Loucy (cell line): ENCODE measurements at regions not wholly inside any gene's neighbourhood (a gene's known extent, or its start where the extent isn't known, plus 50 kb on each side); places are given as distances from the start of the nearest gene placed in this dataset.

ENCODE experiments used
- H2AFZ ChIP-seq: fragments of 200-600 bp; sonication (generic); 2 replicates; pipeline ENCODE4 v1.6.0; 2016; ENCODE audit warnings: antibody characterized with exemption, mild to moderate bottlenecking, low read length, moderate library complexity
- H3F3A ChIP-seq: fragments of 200-600 bp; 2 replicates; pipeline ENCODE4 v1.6.0; 2016; ENCODE audit warnings: antibody characterized with exemption, low read depth, mild to moderate bottlenecking
- H3K27me3 ChIP-seq: fragments of 200-600 bp; sonication (generic); 2 replicates; pipeline ENCODE4 v1.6.1; 2014; ENCODE audit warnings: low read length, mild to moderate bottlenecking; ENCODE audit not compliant: insufficient read depth, poor library complexity, severe bottlenecking
- H3K36me3 ChIP-seq: fragments of 200-600 bp; sonication (generic); 2 replicates; pipeline ENCODE4 v1.6.1; 2016; ENCODE audit warnings: low read length; ENCODE audit not compliant: insufficient read depth
- H3K4me1 ChIP-seq: fragments of 200-600 bp; sonication (generic); 2 replicates; pipeline ENCODE4 v1.5.1; 2014; ENCODE audit warnings: low read length, mild to moderate bottlenecking; ENCODE audit not compliant: insufficient read depth, poor library complexity, severe bottlenecking
- H3K4me2 ChIP-seq: fragments of 200-600 bp; sonication (generic); 2 replicates; pipeline ENCODE4 v1.6.0; 2014; ENCODE audit warnings: antibody characterized with exemption, low read length, low read depth, mild to moderate bottlenecking; ENCODE audit not compliant: poor library complexity, severe bottlenecking
- H3K4me3 ChIP-seq: fragments of 200-600 bp; sonication (generic); 2 replicates; pipeline ENCODE4 v1.5.1; 2014; ENCODE audit warnings: low read length, mild to moderate bottlenecking, mixed read lengths; ENCODE audit not compliant: poor library complexity, severe bottlenecking
- H3K79me2 ChIP-seq: fragments of 200-600 bp; sonication (generic); 2 replicates; pipeline ENCODE4 v1.6.1; 2014; ENCODE audit warnings: low read length; ENCODE audit not compliant: insufficient read depth
- H3K9ac ChIP-seq: fragments of 200-600 bp; sonication (generic); 2 replicates; pipeline ENCODE4 v1.6.0; 2014; ENCODE audit warnings: mild to moderate bottlenecking, low read depth, low read length, moderate library complexity; ENCODE audit not compliant: poor library complexity, severe bottlenecking
- H3K9me2 ChIP-seq: fragments of 200-600 bp; sonication (generic); replicated peaks from 2 replicates; pipeline ENCODE4 v1.6.1; 2016; ENCODE audit warnings: low read depth, low read length, mixed read lengths
- H3K9me3 ChIP-seq: fragments of 200-600 bp; sonication (generic); 2 replicates; pipeline ENCODE4 v1.6.1; 2014; ENCODE audit warnings: mild to moderate bottlenecking, antibody characterized with exemption, low read length, low read depth; ENCODE audit not compliant: insufficient read depth
- H4K20me1 ChIP-seq: fragments of 200-600 bp; sonication (generic); 2 replicates; pipeline ENCODE4 v1.6.0; 2014; ENCODE audit warnings: antibody characterized with exemption, low read length, mild to moderate bottlenecking; ENCODE audit not compliant: insufficient read depth, poor library complexity, severe bottlenecking
- CTCF ChIP-seq: fragments of 200-600 bp; sonication (generic); conservative IDR thresholded peaks from 2 replicates; pipeline ENCODE4 v1.5.1; 2014; ENCODE audit warnings: mild to moderate bottlenecking, antibody characterized with exemption, low read length
- EZH2phosphoT487 ChIP-seq: fragments of 200-600 bp; IDR thresholded peaks from 2 replicates; pipeline ENCODE4 v1.6.1; 2018; ENCODE audit warnings: antibody characterized with exemption, mild to moderate bottlenecking, moderate library complexity, borderline replicate concordance

DNA sequence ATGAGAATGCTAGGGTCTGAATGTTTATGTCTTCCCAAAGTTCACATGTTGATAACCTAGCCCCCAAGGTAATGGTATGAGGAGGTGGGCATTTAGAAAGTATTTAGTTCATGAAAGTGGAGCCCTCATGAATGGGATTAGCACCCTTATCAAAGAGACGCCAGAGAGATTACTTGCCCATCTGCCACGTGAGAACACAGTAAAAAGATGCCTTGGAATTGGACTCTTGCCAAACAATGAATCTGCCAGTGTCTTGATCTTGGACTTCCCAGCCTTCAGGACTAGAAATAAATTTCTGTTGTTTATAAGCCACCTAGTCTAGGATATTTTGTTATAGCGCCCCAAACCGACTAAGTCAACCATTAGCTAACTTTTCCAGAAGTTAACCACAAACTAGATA lies 92.0 kb upstream of the SLC38A4 start:
- Histone ChIP-seq H3K4me1 (no peaks in the 10 kb centered on the region), H3F3A (no peaks in the 10 kb centered on the region), H3K9me3 (no peaks in the 10 kb centered on the region), H3K9ac (no peak overlapping the region), H4K20me1 (no peaks in the 10 kb centered on the region), H3K79me2 (no peaks in the 10 kb centered on the region), H3K4me3 (no peak overlapping the region), H3K4me2 (no peak overlapping the region), H3K36me3 (no peaks in the 10 kb centered on the region), H3K27me3 (no peaks in the 10 kb centered on the region), H3K9me2 (no peaks in the 10 kb centered on the region), H2AFZ (no peak overlapping the region)
- TF ChIP-seq CTCF (no peak), EZH2phosphoT487 (no peak)

DNA sequence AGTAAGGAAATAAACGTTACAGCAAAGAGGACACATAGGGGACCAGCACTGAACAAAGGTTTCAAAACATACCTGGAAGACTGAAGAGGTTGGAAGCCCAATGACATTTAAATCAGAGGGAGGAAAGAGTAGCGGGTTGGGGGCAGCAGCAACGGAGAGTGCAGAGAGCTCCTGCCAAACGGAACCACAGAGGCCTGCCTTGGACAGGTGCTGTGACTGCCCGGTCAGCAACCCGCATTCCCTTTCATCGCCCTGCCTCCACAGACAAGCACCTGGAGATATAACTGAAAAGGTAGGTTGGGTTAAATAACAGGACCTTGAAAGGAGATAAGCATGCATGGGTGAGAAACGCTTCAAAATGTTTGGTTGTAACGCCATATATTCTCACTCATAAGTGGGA lies 92.8 kb upstream of the SLC38A4 start:
- TF ChIP-seq EZH2phosphoT487 (no peak), CTCF (no peak)
- no peaks in the 10 kb centered on the region for H3K27me3 ChIP-seq
- H3K4me1 ChIP-seq, result no peaks in the 10 kb centered on the region
- no peaks in the 10 kb centered on the region for H3K36me3 ChIP-seq
- no peak overlapping the region for H3K4me3 ChIP-seq
- no peak overlapping the region for H2AFZ ChIP-seq
- no peaks in the 10 kb centered on the region for H3F3A ChIP-seq
- no peaks in the 10 kb centered on the region for H3K9me3 ChIP-seq
- no peaks in the 10 kb centered on the region for H3K9me2 ChIP-seq
- no peaks in the 10 kb centered on the region for H3K79me2 ChIP-seq
- no peak overlapping the region for H3K9ac ChIP-seq
- no peak overlapping the region for H3K4me2 ChIP-seq
- H4K20me1 ChIP-seq, result no peaks in the 10 kb centered on the region

DNA sequence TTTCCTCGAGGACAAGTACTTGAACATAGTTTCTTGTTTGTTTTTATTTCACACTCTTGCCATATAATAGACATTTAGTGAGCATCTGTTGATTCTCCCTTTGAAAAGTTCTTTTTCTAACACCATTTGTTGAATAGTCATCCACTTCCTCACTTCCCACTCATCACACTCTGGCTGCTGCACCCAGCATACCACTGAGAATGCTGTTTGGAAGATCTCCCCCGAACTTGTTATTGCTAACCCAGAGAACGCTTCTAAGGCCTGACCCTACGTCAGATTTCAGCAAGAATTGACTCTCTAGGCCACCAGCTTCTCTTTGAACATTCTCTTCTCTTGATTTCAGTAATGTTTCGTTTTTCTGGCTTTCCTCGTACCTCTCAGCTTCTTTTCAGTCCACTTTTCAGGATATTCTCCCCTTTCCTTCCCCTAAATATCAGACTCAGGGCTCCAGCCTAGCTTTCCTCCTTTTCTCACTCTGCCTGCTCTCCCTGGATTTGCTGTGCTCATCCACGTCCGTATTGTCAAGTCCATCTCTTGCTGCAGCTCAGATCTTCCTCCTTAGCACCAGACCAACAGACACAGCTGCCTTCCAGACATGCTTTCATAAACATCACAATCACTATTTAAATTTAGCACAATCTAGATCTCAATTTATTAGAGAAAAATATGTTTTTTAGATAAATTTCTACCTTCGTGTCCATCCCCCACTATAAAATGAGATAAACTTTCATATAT lies 94.0 kb upstream of the SLC38A4 start:
- Histone ChIP-seq H3K9me3 (no peaks in the 10 kb centered on the region), H3K9ac (no peak overlapping the region), H3K4me3 (no peak overlapping the region), H2AFZ (no peak overlapping the region), H4K20me1 (no peaks in the 10 kb centered on the region), H3K4me2 (no peak overlapping the region), H3K9me2 (no peaks in the 10 kb centered on the region), H3F3A (no peaks in the 10 kb centered on the region), H3K4me1 (no peaks in the 10 kb centered on the region), H3K27me3 (no peaks in the 10 kb centered on the region), H3K79me2 (no peaks in the 10 kb centered on the region), H3K36me3 (no peaks in the 10 kb centered on the region)
- TF ChIP-seq CTCF, result no peak
- TF ChIP-seq EZH2phosphoT487, result no peak
